Erythroblast (primary cell): ENCODE measurements at regions not wholly inside any gene's neighbourhood (a gene's known extent, or its start where the extent isn't known, plus 50 kb on each side); places are given as distances from the start of the nearest gene placed in this dataset.

Experiments
- DNase-seq, 2 experiments: peaks; one replicate each; lab custom pipeline; 2025; lab: John Stamatoyannopoulos, UW
- GATA1 ChIP-seq: IDR thresholded peaks from 2 replicates; pipeline ENCODE4 v1.6.1; 2011; ENCODE audit warnings: low read depth, mild to moderate bottlenecking, control low read depth, low read length, moderate library complexity
- POLR2A ChIP-seq: IDR thresholded peaks from 2 replicates; pipeline ENCODE4 v1.6.1; 2011; ENCODE audit warnings: mild to moderate bottlenecking, low read length

GRCh38 chr16:86180780-86181179, 281.8 kb downstream of the IRF8 start:
- TF ChIP-seq POLR2A (no peak), GATA1 (no peak)
- DNase-seq: no peak

DNA sequence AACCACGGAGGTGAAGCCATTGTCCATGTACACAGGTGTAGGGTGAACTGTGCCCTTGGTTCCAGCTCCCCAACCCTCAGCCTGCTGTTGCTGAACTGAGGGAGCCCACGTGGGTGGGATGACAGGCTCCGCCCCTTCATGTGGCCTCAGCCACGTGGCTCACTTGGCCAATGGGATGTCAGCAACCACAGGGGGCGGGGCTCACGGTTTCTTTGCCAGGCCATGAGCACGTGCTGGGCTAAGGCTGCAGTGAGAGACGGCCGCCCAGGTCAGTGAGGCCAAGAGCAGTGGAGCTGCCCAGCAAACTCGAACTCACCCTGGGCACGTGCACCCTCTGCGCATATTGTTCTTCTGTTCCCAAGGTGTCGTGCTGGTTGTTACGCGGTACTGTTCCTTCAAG, 282.6 kb downstream of the IRF8 start:
- no peak for TF ChIP-seq GATA1
- TF ChIP-seq POLR2A: no peak

DNA sequence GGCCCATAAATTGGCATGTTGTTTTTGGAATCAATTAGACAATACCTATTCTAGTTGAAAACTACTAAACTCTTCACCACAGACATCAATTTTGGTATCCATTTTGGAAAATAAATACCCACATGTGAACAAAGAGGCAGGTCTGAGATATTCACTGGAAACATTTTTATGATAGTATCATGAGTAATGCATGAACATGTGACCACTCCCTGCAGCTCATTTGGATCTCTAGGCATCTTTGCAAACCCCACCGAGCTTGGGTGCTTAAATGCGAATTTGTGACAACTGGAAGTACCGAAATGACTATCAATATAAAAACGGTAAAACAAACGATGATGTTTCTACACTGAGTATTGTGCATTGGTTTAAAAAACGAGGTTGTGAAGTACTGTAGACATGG, 285.2 kb downstream of the IRF8 start:
- DNase-seq: no peak
- TF ChIP-seq GATA1 (no peak), POLR2A (no peak)

More for the DNA sequence above, 282.6 kb downstream of the IRF8 start:
- DNase-seq: no peak

DNA sequence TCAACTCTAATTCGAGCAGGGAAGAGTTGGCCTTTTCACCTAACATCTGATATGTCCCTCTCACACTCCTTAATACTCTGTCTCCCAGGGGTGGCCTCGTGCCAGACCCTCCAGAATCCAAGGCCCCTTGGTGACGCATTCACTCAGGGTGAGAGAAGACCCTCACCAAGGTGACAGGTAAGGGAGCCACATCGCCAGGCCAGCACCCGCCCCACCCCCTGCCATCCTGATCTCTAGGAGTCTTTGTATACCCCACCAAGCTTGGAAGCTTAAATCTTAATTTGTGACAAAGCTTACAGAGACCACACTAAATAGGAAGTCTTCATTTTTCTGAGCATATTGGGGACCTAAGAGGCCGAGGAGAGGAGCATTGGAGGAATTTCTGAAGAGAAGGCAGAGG, 286.1 kb downstream of the IRF8 start:
- DNase-seq: no peak
- no peak for TF ChIP-seq POLR2A
- TF ChIP-seq GATA1: no peak

- TF ChIP-seq GATA1 (no peak), POLR2A (no peak)
- DNase-seq: no peak
Measured at GRCh38 chr16:86186313-86186712, 287.4 kb downstream of the IRF8 start.

GRCh38 chr16:86189934-86190333, 291.0 kb downstream of the IRF8 start:
- no peak for DNase-seq
- TF ChIP-seq POLR2A (no peak), GATA1 (no peak)

- no peak for DNase-seq
- TF ChIP-seq POLR2A (no peak), GATA1 (no peak)
Measured at GRCh38 chr16:86191663-86192062, 292.7 kb downstream of the IRF8 start.

- no peak for DNase-seq
- no peak for TF ChIP-seq POLR2A
- TF ChIP-seq GATA1: no peak
Measured at GRCh38 chr16:86193528-86194193, 294.7 kb downstream of the IRF8 start.

DNA sequence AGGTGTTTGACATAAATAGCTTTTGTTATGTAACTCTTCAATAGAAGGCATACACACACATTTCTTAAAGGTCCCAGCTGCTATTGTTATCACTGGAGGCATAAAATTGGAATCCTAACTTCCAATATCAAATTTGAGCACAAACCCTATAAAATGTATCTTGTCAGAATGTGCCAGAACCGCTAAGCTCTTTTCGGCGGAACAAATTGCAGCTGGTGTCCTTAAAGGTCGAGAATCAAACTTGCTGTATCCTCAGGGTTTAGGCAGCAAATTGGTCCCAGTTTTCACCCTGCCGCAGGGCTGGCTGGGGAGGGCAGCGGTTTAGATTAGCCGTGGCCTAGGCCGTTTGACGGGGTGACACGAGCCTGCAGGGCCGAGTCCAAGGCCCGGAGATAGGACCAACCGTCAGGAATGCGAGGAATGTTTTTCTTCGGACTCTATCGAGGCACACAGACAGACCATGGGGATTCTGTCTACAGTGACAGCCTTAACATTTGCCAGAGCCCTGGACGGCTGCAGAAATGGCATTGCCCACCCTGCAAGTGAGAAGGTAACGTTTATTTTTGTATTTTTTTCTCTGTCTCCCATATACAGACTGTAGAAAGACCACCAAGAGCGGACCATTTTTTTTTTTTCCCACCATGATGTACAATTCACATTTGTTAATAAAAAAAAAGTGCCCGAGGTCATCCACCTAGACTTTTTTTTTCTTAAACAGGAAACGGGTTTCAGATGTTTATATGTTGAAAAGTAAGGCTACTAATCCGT, 297.1 kb downstream of the IRF8 start:
- DNase-seq: no peak
- TF ChIP-seq GATA1: no peak

DNA sequence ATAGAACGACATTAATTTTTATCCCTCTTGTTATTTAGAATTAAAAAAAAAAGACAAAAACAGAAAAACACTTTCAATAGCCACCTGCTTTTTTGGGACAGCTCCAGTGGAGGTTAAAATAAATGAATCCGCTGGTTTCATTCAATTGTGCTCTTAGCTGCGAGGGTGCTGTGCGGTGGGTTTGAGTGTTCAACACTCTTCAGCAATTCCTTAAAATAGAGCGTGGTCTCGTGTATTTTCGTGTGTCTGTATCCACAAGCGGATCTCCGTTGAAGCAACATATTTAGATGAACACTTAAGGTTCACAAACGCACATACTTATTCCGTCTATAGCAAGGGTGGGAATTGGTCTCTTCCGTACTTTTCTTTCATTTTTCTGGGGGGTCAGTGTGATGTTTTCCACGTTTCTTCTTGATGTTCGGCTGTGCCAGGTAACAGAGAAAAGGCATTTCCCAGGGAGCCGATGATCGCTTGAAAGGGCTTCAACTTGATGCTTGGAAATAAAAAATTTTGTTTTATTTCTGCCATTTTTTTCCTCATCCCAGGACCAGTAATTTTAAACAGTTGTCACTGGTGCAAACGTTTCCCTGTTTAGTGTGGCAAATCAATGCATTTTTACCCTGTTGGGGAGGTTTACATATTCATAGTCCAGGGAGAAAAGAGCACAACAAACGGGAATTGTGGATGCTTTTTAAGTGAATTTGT, 297.9 kb downstream of the IRF8 start:
- DNase-seq: no peak
- TF ChIP-seq GATA1 (no peak), POLR2A (no peak)

DNA sequence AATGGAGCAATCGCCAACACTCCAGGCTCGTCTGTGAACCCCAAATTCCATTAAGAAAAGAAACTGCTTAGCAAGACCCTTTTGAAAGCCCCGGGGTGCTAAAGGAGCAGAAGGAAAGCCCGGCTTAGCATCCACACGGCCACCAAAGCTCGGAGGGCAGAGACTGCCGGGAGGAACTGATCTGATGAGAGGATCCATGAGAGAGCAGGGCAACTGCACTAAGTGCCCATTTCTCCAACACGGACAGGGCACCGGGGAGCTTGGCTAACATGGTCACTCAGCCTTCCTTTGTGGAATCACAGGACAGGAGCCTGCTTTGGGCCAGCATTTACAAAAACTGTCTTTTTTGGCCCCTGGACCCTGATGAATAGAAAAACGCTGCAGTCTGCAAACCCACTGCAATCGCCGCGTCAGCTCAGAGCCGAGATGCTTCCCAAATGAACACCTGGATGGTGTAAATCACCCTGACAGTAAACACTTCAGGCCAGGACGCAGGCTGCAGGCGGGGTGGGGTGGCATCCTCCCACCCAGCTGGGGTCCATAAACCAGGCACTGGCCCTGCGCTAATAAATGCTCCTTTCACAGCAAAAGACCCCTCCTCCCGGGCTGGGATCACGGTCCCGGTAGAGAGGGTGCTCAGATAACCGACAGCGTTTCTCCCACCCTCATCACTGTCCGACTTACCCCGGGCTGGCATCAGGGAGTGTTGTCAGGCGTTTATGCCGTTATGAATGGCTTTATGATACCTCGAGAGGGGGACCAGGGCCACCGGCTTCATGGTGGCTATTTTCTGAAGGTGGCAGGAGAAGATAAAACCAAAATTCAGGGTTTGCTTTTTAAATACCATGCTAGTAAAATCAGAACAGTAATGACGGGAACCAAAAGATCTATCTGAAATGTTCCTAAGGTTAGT, 299.5 kb downstream of the IRF8 start:
- TF ChIP-seq POLR2A: no peak
- TF ChIP-seq GATA1: no peak
- DNase-seq: no peak

DNA sequence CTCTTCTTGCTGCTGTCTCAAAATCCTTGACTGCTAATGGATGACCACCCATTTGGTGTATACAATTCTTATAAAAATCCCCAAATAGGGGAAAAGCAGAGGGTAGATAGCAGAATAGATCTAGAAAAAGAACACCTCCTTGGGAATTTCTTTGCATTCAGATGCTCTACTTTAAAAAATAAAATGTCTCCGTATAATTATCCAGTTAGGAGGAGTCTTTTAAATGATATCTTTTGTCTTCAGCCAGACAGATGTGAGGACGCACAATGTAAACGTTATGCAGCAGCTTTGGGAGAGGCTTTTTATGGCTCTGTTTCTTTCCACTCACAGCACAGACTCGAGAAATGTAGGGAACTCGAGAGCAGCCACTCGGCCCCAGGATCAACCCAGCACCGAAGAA, 300.2 kb downstream of the IRF8 start:
- no peak for TF ChIP-seq POLR2A
- no peak for TF ChIP-seq GATA1
- DNase-seq: no peak

DNA sequence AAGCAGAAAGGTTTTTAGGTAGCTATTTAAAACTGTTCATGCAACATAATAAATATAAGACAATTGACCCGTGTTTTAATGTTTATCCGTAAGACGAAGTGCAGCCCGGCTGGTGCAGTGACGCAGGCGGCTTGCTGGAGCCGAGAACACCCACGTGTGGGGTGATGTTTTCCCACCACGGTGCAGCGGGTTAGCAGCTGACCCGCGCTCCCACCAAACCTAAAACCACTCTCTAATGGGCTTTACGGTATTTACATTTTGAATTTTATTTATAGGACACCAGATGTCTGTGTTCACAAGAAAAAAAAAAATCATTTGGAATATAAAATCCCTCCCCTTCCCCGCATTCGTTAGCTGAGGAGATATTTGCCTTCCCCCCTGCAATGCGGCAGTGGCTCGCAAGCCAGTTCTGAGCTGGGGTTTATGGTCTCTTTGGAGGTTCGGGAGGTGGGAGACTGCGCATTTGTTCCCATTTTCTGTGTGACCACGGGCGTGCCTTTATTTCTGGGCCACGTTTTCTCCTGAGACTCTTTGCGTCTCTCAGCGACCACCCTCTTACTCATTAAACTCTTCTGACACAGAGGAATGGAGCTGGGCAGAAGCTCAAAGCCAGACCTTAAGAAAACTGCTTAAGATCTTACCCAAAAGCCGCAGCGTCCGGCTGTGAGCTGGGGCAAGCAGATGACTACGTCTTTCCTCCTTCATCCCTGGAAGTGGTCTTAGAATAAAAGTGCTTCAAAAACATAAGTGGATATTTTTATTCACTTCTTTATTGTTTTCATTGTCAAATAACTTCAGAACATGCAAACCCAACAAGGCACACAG, 301.1 kb downstream of the IRF8 start:
- DNase-seq: no peak
- no peak for TF ChIP-seq POLR2A
- no peak for TF ChIP-seq GATA1
